Activated CD8-positive, alpha-beta memory T cell treated with anti-CD3 and anti-CD28 coated beads for 4 hours (primary cell): ENCODE measurements at regions not wholly inside any gene's neighbourhood (a gene's known extent, or its start where the extent isn't known, plus 50 kb on each side); places are given as distances from the start of the nearest gene placed in this dataset.
"Not testable (repeated sequence)": the region's sequence is repeated elsewhere in the genome, so short reads cannot be mapped to it uniquely, and the experiment has no call there.

ENCODE experiments used
- DNase-seq, 2 donors: peaks; one replicate each; pipeline ENCODE4 v3.0.0-alpha.2; 2020; ENCODE audit warnings: low read depth in 2 of 2

DNA sequence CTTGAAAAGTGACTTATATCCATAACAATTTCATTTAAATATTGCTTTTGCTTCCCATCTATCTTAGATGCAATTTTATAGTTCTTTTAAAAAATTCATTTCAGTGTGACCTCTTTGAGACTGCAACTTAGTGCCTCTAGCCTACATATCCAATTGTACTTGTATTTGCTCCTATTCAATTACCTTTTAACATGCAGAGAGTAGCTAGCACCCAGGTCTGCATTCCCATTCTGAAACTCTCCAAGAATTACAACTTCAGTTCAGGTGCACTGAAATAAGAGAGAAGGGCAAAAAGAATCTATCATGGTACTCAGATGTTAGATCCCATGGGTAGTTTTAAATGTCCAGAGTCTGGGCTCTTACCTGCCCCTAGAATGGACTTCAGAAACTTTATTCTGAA lies 765.4 kb upstream of the SLC35B3 start:
- no peak for DNase-seq

DNA sequence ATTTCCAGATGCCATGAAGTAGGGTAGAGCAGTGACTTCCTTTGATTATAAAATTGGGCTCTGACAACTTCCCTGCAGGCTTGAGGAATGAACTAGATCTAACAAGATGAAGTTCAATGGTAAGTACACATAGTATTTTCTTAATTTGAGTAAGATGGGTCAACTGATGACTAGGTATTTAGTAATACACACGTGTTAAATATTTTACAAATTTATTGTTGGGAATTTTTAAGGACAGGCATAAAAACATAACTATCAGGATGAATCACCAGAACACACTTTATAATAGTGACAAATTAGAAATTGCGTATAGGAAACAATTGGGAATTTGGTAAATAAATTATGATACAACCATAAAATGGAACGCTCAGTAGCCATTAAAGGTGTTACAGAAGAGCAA lies 762.4 kb upstream of the SLC35B3 start:
- DNase-seq: no peak

DNA sequence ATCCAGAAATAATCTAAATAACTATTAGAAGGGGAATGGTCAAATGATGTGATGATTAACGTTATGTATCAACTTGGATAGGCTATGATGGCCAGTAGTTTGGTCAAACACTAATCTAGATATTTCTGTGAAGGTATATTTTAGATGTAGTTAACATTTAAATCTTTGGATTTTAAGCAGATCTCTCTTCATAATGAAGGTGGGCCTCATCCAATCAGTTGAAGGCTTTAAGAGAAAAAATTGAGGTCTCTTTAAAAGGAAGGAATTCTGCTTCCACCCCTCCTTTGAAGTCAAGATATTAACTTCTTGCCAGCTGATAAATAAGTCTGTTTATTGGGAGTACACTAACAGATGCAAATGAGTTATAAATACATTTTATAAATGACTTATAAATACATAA lies 760.0 kb upstream of the SLC35B3 start:
- DNase-seq: no peak

DNA sequence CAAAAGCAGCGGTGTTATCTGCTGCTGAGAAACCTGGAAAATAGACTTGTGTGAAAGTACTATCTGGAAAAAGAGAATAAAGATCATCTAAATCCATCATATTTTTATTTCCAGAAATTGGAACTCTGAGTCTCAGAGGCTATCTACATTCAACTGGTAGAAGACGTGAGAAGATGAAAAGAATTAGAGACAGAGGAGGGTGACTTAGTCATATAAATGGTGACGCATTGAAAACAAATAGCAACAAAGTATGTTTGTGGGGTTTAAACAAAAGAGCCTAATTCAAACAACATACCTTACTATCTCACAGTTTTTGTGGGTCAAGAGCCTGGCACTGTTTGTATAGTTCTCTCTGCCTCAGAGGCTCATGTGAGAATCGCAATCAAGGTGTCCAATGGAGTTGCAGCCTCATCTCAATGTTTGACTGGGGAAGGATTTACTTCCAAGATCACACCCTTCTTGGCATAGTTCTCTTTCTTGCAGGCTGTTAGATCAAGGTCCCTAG lies 757.1 kb upstream of the SLC35B3 start:
- DNase-seq: no peak

DNA sequence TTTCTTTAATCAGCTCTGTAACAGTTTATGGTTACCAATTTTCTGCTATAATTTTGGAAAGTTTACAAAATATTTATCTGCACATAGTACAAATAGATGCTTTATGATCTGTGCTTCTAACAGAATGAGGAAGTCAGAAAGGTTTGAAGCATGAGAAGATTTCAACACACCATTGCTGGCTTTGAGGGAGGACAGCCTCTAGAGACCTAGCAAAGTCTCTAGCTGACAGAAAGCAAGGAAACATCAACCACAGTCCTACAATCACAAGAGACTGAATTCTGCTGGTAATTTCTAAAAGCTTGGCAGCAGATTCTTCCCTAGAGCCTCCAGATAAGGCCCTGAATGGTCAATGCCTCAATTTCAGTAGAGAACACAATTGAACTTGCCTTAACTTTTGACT lies 750.8 kb upstream of the SLC35B3 start:
- DNase-seq: no peak

DNA sequence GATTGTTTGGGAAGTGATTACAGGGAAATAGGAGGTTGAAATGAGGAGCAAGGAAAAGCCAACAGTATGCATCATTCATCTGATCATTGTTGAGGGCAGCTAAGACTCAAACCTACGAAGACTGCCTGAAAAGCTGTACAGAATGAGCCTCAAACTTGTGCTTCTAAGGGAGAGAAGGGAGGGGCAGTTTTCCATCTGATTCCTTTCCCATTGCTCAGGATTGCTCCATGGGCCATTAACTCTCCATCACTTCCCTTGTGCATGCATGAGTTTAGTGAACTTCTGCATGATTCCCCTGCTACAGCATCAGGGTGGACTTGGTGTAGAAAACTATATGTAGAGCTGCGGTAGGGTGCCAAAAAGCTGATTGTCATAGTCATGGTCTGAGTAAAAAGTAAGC lies 742.7 kb upstream of the SLC35B3 start:
- DNase-seq: no peak

DNA sequence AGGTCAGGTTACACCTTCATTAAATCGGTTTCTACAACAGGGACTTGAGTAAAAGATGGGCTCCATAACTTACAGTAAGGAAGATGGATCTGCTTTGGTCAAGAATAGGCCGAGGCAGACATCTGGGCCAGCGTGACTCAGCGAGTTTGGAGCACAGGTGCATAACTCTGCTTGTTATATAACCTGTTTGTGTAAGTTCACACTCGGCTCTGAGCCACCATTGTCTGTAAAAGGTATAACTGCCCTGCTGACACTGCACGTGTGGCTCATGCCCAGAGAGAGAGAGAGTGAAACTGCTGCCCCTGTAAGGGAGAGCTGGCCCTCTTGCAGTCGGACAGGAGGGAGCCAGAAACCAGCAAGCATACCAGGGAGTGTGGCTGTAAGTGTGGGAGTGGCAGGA lies 737.9 kb upstream of the SLC35B3 start:
- DNase-seq: no peak

DNA sequence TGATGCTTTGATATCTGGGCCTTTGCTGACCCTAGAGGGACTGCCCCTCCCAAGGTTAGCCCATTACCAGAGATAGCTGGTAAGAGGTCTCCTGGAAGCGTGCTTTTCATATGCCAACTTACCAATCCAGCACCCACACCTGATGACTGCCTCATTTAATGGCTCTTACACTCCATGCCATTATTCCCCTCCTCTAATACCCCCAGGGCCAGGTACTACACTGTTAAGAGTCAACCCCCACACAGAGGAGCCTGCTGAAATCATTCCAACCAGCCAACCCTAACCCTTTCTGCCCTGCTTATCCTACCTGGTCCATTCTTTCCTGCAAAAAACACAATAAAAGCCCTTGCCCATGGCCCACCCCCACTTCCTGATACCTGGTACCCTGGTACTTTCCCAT lies 736.8 kb upstream of the SLC35B3 start:
- DNase-seq: no peak

DNA sequence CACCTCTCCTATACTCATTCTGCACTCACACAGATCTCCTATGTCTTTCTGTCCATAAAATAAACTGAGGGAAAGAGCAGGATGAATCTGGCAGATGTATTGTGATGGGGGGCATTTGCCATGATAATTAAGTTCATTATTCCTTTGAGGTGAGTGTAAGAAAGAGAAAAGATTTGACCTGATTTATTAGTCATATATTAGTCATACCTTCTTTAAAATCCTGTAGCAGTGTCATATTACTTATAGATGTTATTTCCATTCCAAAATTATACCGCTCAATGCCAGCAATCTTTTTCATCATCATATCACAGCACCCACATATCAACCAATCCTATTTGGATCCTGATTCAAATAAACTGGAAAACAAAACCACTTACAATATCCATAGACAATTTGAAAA lies 733.3 kb upstream of the SLC35B3 start:
- DNase-seq: no peak

DNA sequence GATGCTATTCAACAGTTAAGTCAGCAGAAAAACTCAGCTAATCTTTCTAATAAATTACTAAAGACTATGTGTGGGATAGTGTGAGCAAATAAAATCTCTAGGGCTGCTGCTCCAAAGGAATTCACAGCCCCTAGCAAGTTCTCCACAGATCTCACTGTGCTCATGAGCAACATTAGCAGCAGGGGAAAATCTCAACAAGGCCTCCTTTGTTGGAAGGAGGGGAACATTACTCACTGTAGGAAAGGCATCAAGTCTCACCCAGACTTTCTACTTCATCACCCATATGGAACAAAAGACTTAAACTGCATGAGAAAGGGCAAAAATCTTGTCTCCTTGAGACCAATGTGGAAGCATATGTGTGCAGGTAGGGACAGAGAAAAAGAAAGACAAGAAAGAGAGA lies 726.4 kb upstream of the SLC35B3 start:
- DNase-seq: no peak

DNA sequence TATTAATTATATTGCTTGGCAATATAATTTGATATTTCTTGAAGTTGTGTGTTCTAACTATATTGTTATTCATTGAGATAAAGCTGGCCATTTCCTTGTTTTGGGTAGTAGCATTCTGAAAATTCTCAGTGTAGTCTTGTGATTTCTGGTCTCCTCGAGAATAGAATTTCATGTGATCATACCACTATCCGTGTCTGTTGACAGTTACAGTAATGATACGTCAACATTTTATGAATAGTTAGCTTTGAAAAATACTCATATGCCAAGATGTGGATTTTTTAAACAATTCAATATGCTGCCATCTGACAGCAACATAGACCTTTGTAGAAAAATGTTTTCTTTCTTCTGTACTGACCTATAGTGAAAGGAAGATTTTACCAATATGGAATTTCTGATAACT lies 723.7 kb upstream of the SLC35B3 start:
- no peak for DNase-seq

DNA sequence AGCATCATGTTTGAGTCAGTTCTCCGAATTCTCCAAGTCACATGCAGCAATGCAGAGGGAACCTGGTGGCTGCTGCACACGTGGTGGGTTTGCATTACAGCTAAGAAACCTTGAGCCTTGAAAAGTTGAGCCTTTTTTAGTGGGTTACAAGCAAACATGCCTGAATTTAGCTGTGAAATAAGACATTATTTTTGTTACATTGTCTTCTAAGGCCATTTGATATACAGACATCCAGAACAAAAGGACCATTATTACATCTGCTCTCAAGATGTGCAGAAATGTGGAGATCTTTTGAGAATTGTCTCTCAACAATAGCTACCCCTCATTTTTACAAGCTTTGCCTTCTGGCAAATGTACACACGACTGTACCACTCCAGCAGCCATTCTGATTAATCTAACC lies 720.5 kb upstream of the SLC35B3 start:
- DNase-seq: no peak

DNA sequence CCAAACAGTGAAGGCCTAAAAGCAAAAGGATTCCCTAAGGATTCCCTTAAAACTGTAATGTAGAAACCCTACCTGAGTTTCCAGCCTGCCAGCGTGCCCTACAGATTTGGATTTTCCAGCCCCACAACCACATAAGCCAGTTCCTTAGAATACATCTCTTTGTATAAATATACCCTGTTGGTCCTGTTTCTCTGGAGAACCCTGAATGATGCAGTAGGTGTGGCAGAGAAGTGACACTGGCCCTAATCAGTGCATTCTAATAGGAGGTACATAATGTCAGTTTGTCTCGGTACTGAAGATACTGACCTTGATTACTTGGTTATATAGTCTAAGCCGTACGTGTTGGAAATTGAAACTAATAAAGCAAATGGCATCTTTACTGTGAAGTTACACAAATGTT lies 707.8 kb upstream of the SLC35B3 start:
- DNase-seq: no peak

DNA sequence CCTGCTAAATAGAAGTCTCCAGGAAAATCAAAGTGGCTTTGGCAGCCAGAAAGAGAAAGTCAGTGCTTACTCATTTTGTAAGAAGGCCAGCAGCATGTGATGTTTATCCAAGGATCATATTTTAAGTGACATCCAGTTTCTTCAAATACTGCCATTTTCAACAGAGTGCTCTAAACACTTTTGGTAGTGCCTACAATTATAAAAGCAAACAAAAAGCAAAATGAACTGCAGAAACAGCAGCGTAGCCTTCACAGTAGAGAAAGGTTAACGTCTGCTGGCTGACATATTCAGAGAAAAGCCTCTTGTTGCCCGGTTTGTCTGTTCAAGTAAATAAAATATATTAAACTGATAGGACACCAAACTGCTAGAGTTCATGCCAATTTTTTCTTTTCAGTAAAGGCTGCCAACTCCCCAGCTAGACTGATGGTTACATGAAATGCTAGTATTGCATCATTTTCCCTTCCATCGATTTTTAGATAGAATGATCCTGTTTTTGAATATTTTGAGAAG lies 705.7 kb upstream of the SLC35B3 start:
- DNase-seq: no peak

DNA sequence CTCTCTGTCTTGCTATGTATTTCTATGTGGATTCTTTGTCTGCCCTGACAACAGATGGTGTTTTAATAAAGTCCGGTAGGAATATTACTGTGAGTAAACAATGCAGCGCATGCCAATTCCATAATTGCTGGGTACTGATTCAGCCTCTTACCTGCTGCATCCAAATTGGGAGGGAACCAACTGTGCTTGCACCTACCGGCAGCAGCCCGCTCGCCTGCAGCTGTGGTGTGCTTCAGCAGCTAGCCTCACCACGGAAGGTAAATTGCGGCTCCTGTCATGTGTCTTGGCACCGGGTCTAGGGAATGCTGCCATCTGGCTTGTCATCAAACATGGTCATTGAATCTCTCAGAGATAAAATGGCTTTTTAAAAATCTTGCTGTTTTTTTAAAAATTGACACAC lies 704.8 kb upstream of the SLC35B3 start:
- DNase-seq: no peak

DNA sequence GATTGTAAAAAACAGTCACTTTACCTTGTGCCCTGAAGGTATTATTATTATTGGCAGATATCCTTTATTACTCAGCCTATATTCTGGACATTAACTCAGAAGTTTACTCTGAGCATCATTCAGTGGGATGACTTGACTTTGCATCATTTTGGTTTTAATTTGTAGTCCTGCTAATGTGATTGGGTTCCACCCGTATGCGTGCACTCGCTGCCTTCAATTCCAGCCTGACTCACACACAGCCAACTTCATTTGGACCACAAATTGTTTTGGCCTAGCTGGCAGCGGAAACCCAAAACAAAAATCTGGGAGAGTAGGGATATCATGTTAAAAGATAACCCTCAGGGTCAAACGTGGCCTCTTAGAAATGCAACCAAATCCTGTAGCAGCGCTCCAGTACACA lies 704.4 kb upstream of the SLC35B3 start:
- no peak for DNase-seq

DNA sequence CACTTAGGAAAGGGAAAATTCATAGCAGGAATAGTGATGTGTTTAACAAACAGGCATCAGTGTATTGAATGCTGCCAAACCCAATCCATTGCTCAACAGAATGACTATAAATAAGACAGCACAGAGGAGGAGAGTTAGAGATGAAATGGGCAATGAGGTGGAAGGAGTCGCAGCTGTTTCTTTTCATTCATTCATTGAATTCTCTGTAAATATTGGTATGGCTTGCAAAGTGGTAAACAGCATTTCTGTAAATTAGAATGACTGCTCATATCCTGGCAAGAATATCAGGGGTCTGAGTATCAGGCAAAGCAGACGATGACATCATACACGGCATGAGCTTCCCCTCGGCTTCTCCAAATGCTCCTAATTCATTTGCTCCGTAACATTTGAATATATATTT lies 703.6 kb upstream of the SLC35B3 start:
- DNase-seq: no peak

DNA sequence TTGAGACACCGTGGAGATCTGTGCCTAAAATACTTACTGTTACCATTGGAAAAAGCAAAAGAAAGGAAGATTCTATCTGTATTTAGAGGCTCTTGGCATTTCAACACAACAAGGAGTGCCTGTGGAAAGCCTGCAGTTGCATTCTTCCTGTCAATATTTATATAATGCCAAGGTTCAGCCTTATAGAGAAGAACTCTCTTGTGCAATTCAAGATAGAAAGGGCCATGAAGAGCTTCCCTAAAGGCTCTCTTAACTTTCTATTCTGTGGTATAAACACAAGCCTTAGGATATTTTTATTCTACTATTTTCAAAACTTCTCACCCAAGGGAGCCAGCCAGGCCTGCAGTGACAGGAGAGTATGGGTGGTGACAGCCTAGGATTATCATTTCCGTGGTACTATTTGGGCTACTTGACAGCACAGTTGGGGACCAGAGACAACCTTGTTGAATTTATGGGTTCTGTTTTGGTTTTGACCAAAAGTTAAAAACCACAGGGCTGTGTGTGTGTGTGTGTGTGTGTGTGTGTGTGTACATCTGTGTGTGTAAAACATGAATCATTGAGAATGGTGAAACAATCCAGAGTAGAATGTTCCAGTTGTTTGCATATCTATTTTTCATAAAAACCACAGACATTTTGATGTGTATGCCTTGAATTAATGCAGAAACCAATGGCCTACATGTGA lies 700.9 kb upstream of the SLC35B3 start:
- no peak for DNase-seq

DNA sequence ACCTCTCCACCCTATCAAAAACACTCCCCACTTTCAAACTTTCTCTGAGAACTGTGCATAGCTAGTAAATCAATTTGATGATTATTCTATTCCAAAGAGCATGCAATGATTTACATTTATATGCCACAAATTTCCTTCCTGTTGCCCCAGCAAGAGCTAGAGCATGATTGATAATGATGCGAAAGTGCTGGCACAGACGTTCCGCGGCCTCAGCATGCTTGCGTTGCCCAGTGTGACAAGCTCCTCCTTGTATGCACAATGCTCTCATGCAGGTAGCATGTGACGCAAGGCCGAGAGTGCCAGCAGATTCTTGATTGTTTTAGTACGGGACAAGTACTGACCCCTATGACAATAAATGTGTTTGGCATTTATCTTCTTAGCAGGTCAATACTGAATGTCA lies 696.3 kb upstream of the SLC35B3 start:
- no peak for DNase-seq

DNA sequence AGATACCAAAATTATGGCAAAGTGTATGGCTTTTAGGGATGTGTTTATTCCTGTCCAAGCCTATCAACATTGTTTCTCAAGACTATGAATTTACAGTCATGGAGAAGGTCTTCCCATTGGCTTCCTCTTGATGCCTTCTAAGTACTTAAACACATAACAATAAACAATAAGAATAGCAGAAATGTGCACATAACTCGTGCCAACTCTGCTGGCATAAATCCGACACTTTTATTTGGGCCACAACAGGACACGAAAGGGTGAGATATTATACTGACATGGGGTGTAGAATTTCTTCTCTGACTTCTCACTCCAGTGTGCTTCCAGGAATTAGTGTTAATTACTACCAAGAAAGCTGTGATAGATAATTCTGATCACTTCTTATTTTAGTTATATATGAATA lies 695.9 kb upstream of the SLC35B3 start:
- DNase-seq: no peak

DNA sequence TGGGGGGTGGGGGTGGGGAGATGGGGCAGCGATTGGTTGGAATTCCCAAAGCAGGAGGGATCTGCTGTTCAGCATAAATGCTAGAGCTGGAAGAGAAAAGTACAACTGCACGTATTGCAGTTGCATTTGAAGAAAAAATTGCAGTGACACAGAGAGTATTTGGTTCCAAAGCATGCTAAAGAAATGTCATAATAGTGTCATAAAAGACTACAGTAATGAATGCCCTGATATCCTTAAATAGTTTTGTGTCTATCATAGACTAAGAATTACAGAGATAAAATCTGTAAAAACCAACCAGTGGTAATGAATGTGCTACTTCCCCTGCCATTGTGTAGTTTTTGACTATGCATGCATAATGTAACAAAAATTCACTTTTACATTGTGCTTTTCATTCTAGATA lies 693.6 kb upstream of the SLC35B3 start:
- no peak for DNase-seq

DNA sequence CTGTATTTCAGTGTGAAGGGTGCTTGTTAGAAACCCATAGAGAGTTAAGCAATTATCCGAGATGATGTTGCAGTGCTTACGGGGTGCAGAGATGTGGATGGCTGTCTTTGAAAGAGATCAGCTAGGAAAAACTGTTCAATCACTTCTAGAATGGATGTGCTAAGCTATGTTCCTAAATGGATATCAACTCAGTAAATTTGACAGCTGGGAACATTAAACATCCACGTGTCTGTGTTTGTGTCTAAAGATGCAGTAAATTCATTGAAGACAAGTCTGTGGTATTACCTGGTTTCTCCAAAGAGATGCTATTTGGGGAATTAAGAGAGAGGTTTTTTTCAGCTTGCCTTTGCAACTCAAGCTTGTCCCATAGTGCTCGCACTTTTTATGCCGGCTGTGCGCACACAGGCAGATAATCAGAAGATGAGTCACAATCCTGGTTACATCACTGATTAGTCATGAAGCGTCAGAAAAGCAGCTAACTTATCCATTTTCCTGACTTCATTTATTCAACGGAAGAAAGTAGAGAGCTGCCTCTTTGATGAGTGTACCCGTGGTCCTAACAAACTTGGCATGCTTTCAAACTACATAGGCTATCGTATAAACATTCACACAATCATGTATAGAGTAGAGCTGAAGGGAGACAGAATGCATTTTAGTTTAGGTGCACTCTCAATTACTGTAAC lies 691.7 kb upstream of the SLC35B3 start:
- no peak for DNase-seq

DNA sequence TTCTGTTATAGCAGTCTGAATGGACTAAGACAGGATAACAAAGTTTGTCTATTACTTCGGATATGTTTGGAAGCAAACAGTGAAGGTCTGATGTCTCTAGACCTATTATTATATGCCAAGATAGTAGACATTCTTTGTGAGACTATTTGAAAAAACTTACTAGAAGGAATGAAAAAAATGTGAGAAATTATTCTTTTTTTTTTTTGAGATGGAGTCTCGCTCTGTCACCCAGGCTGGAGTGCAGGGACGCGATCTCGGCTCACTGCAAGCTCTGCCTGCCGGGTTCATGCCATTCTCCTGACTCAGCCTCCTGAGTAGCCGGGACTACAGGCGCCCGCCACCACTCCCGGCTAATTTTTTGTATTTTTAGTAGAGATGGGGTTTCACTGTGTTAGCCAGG lies 690.7 kb upstream of the SLC35B3 start:
- not testable (repeated sequence) for DNase-seq

DNA sequence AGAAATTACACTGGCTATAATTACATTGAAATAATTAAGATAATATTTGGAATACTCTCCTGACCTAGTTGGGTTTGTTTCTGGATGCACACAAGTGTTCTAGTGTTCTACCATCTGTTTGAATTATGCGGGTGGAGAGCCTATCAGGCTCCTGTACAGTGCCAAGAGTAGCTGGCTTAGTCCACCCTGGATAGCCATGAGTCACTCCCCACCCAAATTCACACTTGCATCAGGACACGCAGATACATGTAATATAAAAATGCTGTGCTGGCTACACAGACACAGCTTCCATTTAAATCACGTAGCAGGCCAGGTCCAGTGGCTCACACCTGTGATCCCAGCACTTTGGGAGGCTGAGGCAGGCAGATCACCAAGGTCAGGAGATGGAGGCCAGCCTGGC lies 686.2 kb upstream of the SLC35B3 start:
- no peak for DNase-seq
